Right atrium auricular region (tissue), 2 donors: ENCODE measurements at regions not wholly inside any gene's neighbourhood (a gene's known extent, or its start where the extent isn't known, plus 50 kb on each side); places are given as distances from the start of the nearest gene placed in this dataset.

Experiments used
- DNase-seq: peaks from one replicate; pipeline ENCODE4 v3.0.0-alpha.2; 2019; ENCODE audit warnings: low spot score
- H3K27ac ChIP-seq, 2 donors: fragments of 200-600 bp; sonication (generic); 1 replicate in 1 of 2; 2 replicates in 1 of 2; pipeline ENCODE4 v1.5.1; 2016 to 2019
- H3K27me3 ChIP-seq, 2 donors: fragments of 200-600 bp; sonication (generic); one replicate each; pipeline versions ENCODE4 v1.5.1 to v1.6.0; 2017 to 2019
- H3K36me3 ChIP-seq: fragments of 200-600 bp; sonication (generic); one replicate; pipeline ENCODE4 v1.5.1; 2016
- H3K4me1 ChIP-seq, 2 donors: fragments of 200-600 bp; sonication (generic); one replicate each; pipeline versions ENCODE4 v1.5.1 to v1.6.0; 2017 to 2019
- H3K4me3 ChIP-seq, 2 donors: fragments of 200-600 bp; sonication (generic); 1 replicate in 1 of 2; 2 replicates in 1 of 2; pipeline ENCODE4 v1.5.1; 2017 to 2019; ENCODE audit warnings: mild to moderate bottlenecking in 1 of 2, moderate library complexity in 1 of 2
- H3K9me3 ChIP-seq, 2 donors: fragments of 200-600 bp; sonication (generic); one replicate each; pipeline ENCODE4 v1.5.1; 2019
- CTCF ChIP-seq, 2 donors: fragments of 200-600 bp; sonication (generic); IDR thresholded peaks; one replicate each; pipeline ENCODE4 v1.5.1; 2019; ENCODE audit warnings: antibody characterized with exemption in 2 of 2

- Histone ChIP-seq H3K27me3 (no peaks in the 10 kb centered on the region), H3K27ac (no peak overlapping the region), H3K4me1 (no peaks in the 10 kb centered on the region), H3K36me3 (no peaks in the 10 kb centered on the region), H3K9me3 (no peaks in the 10 kb centered on the region), H3K4me3 (no peak overlapping the region)
- no peak for DNase-seq
- TF ChIP-seq CTCF (IDR thresholded peaks at IDR 0.05): no peak
Observed at GRCh38 chrX:9148615-9149399, 114.9 kb upstream of the FAM9B start.

- DNase-seq: no peak
- H3K27me3 ChIP-seq: no peaks in the 10 kb centered on the region
- H3K9me3 ChIP-seq: no peaks in the 10 kb centered on the region
- H3K4me3 ChIP-seq: no peak overlapping the region
- no peaks in the 10 kb centered on the region for H3K4me1 ChIP-seq
- no peak for TF ChIP-seq CTCF (IDR thresholded peaks at IDR 0.05)
- no peaks in the 10 kb centered on the region for H3K36me3 ChIP-seq
- H3K27ac ChIP-seq: no peak overlapping the region
Observed at GRCh38 chrX:9149501-9150245, 115.7 kb upstream of the FAM9B start.

- H3K4me1 ChIP-seq: no peaks in the 10 kb centered on the region
- no peaks in the 10 kb centered on the region for H3K9me3 ChIP-seq
- no peak for TF ChIP-seq CTCF (IDR thresholded peaks at IDR 0.05)
- no peak overlapping the region for H3K4me3 ChIP-seq
- DNase-seq: no peak
- no peaks in the 10 kb centered on the region for H3K36me3 ChIP-seq
- no peaks in the 10 kb centered on the region for H3K27me3 ChIP-seq
- no peak overlapping the region for H3K27ac ChIP-seq
Observed at GRCh38 chrX:9151772-9152307, 117.9 kb upstream of the FAM9B start.

- no peak for TF ChIP-seq CTCF (IDR thresholded peaks at IDR 0.05)
- no peak overlapping the region for H3K4me3 ChIP-seq
- no peak overlapping the region for H3K27ac ChIP-seq
- H3K27me3 ChIP-seq: no peaks in the 10 kb centered on the region
- H3K9me3 ChIP-seq: no peaks in the 10 kb centered on the region
- H3K36me3 ChIP-seq: no peaks in the 10 kb centered on the region
- no peaks in the 10 kb centered on the region for H3K4me1 ChIP-seq
- DNase-seq: no peak
Observed at GRCh38 chrX:9153300-9153699, 119.4 kb upstream of the FAM9B start.

GRCh38 chrX:9158611-9159010 is 124.7 kb upstream of the FAM9B start:
- TF ChIP-seq CTCF (IDR thresholded peaks at IDR 0.05): no peak
- no peaks in the 10 kb centered on the region for H3K36me3 ChIP-seq
- no peak overlapping the region for H3K27ac ChIP-seq
- no peaks in the 10 kb centered on the region for H3K9me3 ChIP-seq
- no peak overlapping the region for H3K4me3 ChIP-seq
- no peaks in the 10 kb centered on the region for H3K4me1 ChIP-seq
- no peak for DNase-seq
- no peaks in the 10 kb centered on the region for H3K27me3 ChIP-seq
